HG02610 (cell line): ENCODE measurements at regions not wholly inside any gene's neighbourhood (a gene's known extent, or its start where the extent isn't known, plus 50 kb on each side); places are given as distances from the start of the nearest gene placed in this dataset.

Source experiments
- ATAC-seq: cut with Tn5 transposase; IDR thresholded peaks from one replicate; pipeline ENCODE4 v1.9.1; 2021; ENCODE audit warnings: mild to moderate bottlenecking, moderate library complexity; ENCODE audit not compliant: unreplicated experiment

DNA sequence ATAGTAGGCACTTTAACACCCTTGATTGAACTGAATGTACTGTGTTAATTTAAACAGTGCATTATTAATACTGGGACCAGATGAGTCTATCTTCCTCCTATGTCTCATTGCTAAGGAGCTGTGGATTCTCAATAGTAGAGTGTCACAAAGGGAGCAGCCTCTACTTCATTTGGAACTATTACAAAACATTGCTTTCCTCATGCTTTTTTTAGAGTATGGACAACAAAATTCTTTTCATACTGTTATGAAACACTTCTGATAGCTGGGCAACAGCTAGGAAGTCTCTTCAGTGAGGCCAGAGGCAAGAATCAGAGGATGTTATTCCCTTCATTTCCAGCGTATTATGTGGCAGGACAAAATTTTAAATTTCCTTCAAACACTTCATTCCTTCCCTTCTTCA, 160.8 kb downstream of the FBXO8 start:
- no peak for ATAC-seq

DNA sequence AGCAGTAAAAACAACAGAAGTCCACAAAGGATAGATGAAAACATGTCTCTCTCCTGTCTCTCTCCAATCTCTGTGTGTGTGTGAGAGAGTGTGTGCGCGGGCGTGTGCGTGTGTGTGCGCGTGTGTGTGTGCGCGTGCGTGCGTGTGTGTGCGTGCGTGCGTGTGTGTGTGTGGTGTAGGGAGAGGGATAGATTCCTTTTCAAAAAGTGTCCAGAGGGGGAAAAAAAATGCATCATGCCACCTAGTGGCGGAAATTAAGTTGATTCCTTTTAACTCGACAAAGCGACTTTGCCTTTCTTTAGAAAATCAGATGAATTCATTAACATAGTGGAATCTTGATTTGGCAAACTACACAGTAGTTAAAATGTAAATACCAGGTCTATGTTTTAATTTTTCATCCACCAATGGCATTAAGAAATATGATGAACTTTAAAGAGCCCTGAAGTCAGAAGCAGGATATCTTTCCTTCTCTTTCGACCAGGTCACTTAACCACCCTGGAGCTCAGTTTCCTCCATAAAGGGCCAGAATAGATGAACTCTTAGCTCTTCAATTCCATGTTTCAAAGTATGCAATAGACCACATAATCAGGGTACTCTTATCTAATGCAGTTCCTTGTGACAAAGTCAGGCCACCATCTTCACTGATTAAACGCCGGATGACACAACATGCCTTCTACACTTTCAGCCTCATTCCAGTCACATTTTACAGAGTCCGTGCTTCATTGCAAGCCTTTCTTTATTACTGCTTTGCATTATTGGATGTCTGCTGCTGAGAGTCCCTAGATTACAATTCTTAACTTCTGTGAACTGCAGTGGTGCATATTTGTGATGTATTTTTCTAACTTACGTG, 162.8 kb downstream of the FBXO8 start:
- ATAC-seq, result no peak

- no peak for ATAC-seq
Observed at GRCh38 chr4:174119830-174120229, 163.6 kb downstream of the FBXO8 start.

DNA sequence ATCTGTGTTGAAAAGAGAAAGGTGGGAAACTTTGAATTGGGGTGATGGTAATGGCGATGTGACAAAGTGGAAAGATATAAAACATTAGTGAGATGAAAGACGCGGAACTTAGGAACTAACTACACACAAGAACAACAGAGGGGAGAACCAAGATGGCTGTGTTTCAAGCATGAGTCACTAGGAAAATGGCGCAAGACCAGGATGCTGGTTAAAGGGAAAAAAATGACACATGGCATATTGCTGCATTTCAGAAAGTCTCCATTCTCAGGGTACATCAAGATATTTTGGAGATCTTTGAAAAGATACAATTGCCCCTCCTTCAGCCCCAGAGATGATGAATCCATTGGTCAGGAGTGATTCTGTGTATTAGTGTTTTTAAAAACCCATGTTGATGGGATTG, 164.4 kb downstream of the FBXO8 start:
- ATAC-seq, result no peak

DNA sequence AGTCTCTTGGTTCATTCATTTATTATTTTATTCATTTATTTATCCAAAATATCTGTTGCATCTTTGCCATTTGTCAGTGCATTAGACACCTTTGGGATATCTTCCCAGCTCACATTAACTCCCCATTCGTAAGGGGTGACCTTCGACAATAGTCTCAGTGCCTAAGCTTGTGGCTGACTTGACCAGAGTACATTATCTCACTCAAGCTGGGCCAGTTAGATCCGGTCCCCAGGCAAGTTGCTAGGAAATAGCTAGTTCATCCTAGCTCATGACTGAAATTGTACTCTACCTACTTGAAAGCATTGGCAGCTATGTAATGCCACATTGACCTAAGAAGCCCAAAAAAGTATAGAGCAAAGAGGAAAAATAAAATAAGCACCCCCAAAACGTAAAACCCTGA, 165.3 kb downstream of the FBXO8 start:
- no peak for ATAC-seq

- no peak for ATAC-seq
Observed at GRCh38 chr4:174117445-174117844, 166.0 kb downstream of the FBXO8 start.

GRCh38 chr4:174116021-174116420, 167.4 kb downstream of the FBXO8 start:
- no peak for ATAC-seq

DNA sequence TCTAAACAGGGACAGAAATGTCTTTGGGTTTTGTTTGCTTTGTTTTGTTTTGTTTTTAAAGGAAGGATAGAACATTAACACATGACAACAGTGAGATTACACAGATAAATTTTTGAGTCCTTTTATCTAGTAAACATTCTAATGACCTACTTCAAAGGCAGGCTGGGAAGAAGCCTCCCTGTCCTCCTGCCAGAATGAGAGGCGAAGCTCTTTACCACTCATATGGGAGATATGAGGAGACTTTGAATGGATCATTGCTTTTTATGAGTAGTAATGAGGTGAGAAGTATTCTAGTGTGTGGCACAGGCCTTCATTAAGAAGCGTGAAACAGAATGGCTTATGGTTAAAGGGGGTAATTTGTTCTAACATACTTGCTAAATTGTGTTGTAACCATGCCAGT, 172.0 kb downstream of the FBXO8 start:
- no peak for ATAC-seq

GRCh38 chr4:174110180-174110579, 173.3 kb downstream of the FBXO8 start:
- no peak for ATAC-seq

GRCh38 chr4:174107746-174108354, 175.6 kb downstream of the FBXO8 start:
- no peak for ATAC-seq

GRCh38 chr4:174105202-174105601, 178.3 kb downstream of the FBXO8 start:
- ATAC-seq, result no peak

GRCh38 chr4:174100910-174101309, 182.6 kb downstream of the FBXO8 start:
- no peak for ATAC-seq

- ATAC-seq, result no peak
Observed at GRCh38 chr4:174099712-174100111, 183.8 kb downstream of the FBXO8 start.

DNA sequence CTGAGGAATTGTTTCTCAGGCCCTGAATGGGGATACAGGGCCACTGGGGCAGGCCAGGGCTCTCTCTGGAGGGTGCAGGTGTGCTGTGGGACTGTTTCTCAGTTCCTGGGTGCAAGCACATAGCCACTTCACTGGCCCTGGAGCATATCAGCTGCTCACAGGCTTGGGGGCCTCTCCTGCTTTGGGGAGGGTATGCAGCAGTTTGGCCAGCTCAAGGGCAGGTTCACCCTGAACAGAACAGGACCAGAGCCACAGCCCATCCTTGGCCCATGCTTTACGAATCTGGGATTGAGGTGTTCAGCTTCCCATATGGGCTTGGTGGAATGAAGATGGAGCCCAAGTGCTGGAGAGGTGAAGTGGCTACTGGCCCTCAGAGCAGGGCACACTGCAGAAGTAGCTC, 186.5 kb downstream of the FBXO8 start:
- no peak for ATAC-seq

DNA sequence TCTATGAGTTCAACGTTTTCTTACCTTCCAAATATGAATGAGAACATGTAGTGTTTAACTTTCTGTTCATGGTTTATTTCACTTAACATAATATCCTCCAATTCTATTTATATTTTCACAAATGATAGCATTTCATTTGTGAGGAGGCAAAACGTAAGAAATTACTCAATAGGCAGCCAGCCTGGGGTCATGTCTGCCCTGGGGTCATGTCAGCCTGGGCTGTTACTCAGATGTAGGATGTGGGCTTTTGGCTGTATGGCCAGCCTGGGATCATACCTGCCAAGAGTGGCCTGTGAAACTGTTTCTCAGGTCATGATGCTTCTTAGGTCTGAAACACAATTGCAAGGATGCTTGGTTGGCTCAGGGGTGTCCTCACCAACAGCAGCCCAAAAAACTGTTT, 187.0 kb downstream of the FBXO8 start:
- no peak for ATAC-seq

- ATAC-seq, result no peak
Observed at GRCh38 chr4:174091130-174091529, 192.3 kb downstream of the FBXO8 start.

DNA sequence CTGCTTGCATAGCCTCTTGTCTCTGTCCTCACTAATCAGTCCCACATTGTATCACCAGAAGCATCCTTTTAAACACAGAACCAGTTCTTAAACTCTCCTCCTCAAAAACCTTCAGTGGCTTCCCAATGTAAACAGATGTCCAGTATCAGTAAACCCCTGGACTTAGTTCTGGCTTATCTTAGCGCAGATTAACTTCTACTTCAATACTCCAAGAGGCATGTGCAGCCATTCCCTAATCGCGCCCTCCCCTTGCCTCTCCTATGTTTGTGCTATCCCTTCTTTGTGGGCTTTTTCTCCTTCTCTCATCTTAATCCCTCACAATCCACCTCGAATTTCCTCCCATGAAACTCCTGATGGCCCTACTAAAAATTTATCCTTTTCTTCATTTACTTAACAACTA, 193.8 kb downstream of the FBXO8 start:
- no peak for ATAC-seq

- ATAC-seq, result no peak
Observed at GRCh38 chr4:174088795-174089194, 194.7 kb downstream of the FBXO8 start.

DNA sequence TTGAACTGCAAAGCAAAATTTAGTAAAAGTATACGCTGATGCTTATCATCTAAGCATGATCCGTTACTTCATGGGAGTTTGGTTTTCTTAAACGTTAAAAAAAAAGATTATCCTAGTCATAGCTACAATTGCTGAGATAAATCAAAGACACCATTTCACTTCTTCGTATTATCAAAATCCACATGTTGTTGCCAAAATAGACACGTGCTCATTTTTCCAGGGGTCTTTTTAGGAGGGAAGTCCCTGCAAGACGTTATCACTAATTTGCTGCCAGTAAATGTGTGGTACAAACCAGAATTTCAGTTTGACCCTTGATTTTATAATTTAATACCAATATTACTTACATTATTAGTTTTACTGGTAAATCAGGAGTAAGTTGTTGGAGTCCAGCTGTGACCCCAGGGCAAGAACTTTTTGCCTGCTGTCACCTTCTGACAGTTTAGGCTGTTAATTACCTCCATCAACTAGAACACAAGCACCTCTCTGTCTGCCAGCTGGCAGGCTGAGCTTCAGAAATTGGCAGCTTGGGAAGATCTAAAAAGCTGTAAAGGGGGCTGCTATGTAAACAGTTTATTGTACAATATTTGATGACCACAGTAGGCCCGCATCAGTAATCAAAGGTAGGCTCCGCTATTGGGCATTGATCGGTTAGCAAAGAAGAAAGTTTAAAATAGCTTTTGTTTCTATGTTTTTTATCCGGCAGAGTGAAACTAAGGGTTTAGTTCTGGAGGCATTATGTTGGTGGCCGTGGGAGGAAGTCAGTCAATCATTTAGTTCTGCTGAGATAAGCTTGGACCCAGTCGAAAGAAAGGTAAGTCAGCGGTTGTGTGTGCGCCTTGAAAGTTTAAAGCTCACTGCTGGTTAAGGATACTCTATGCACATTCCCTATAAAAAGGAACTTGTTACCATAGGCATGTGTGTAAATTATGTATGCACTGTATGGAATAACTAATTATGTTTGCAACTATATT, 196.4 kb downstream of the FBXO8 start:
- ATAC-seq, result no peak

- no peak for ATAC-seq
Observed at GRCh38 chr4:174084981-174085380, 198.5 kb downstream of the FBXO8 start.

- ATAC-seq, result no peak
Observed at GRCh38 chr4:174084542-174084941, 198.9 kb downstream of the FBXO8 start.
